ENCODE measurements at regions not wholly inside any gene's neighbourhood (a gene's known extent, or its start where the extent isn't known, plus 50 kb on each side); places are given as distances from the start of the nearest gene placed in this dataset.

- Histone ChIP-seq H4K20me1 (ENCODE audit: insufficient read depth, low read length) (no peaks in the 10 kb centered on the region), H2BK20ac (ENCODE audit: low read depth, low read length) (no peak overlapping the region), H3K4me3 (ENCODE audit: insufficient read depth, low read depth, low read length) (no peak overlapping the region), H2BK15ac (ENCODE audit: low read depth, low read length) (no peak overlapping the region), H3K56ac (ENCODE audit: extremely low read depth, insufficient read depth, low read length) (no peak overlapping the region), H3K14ac (replicated peaks; ENCODE audit: low read depth, low read length) (no peak overlapping the region), H3K9ac (ENCODE audit: low read depth, low read length) (no peak overlapping the region), H3K9me3 (ENCODE audit: control insufficient read depth, insufficient read depth, low read length) (no peaks in the 10 kb centered on the region), H2BK120ac (ENCODE audit: low read depth, low read length) (no peak overlapping the region), H3K4me1 (ENCODE audit: control insufficient read depth, insufficient read depth, low read length) (no peaks in the 10 kb centered on the region; the same call in 1 of the 2 replicates), H3K36me3 (ENCODE audit: control insufficient read depth, insufficient read depth, low read length) (no peaks in the 10 kb centered on the region), H3K4me2 (ENCODE audit: low read depth, low read length) (no peak overlapping the region), H2AK5ac (ENCODE audit: low read depth, low read length) (no peak overlapping the region), H2BK5ac (ENCODE audit: low read depth, low read length, poor library complexity, severe bottlenecking) (no peak overlapping the region), H2AFZ (replicated peaks; ENCODE audit: low read length, poor library complexity) (no peak overlapping the region), H3K27me3 (ENCODE audit: control insufficient read depth, insufficient read depth, low read length) (no peaks in the 10 kb centered on the region), H2AK9ac (replicated peaks; ENCODE audit: low read depth, low read length, poor library complexity) (no peak overlapping the region), H3K4ac (ENCODE audit: low read depth, low read length) (no peak overlapping the region), H4K91ac (ENCODE audit: insufficient read depth, low read depth, low read length) (no peak overlapping the region), H3K18ac (ENCODE audit: low read depth, low read length) (no peak overlapping the region), H4K8ac (ENCODE audit: low read depth in 2 of 2, low read length in 2 of 2) (no peak overlapping the region), H3K9me1 (ENCODE audit: insufficient read depth, low read length) (peaks cover 4% of the 10 kb centered on the region), H3K23ac (ENCODE audit: low read depth, low read length) (no peak overlapping the region), H3K27ac (ENCODE audit: insufficient read depth, low read length) (no peak overlapping the region), H3K79me1 (ENCODE audit: low read depth in 1 of 2, low read length in 2 of 2) (no peaks in the 10 kb centered on the region), H4K5ac (ENCODE audit: low read depth, low read length) (no peak overlapping the region)
- ChIA-PET CTCF (no interaction called here), POLR2A (ENCODE audit: unreplicated experiment) (no interaction called here)
- DNase-seq (no peak), ATAC-seq (ENCODE audit: low read depth) (no peak)
- dilution Hi-C loops (cut with HindIII; ENCODE audit: low sequenced_read_pairs, unreplicated experiment), result no loop called here
- intact Hi-C loops (cut with micrococcal nuclease), result no loop called here
- no TSS peak for BruUV-seq (replicated peaks)
- WGBS, 2 experiments (ENCODE audit: extremely low coverage in 2 of 2, insufficient read length in 1 of 2), result no CpG with 5 or more reads among the region's 2 CpGs
- in situ Hi-C loops (cut with MboI; ENCODE audit: low sequenced_read_pairs), result no loop called here
- no peak for TF ChIP-seq MAFK (IDR thresholded peaks at IDR 0.05; ENCODE audit: low read depth, low read length)
- TF ChIP-seq POLR2A (IDR thresholded peaks at IDR 0.05; ENCODE audit: low read depth, low read length), result no peak
- no peak for TF ChIP-seq MAZ (IDR thresholded peaks at IDR 0.05; ENCODE audit: borderline replicate concordance, low read depth, low read length)
- TF ChIP-seq SMC3 (IDR thresholded peaks at IDR 0.05; ENCODE audit: low read depth, low read length), result no peak
- TF ChIP-seq CHD1 (IDR thresholded peaks at IDR 0.05; ENCODE audit: low read depth, low read length), result no peak
- TF ChIP-seq USF2 (IDR thresholded peaks at IDR 0.05; ENCODE audit: low read depth, low read length), result no peak
- no peak for TF ChIP-seq MXI1 (IDR thresholded peaks at IDR 0.05; ENCODE audit: borderline replicate concordance, low read depth, low read length)
- TF ChIP-seq RFX5 (IDR thresholded peaks at IDR 0.05; ENCODE audit: low read depth, low read length), result no peak
- TF ChIP-seq RAD21 (IDR thresholded peaks at IDR 0.05; ENCODE audit: low read length), result no peak
- no peak for TF ChIP-seq FOS (IDR thresholded peaks at IDR 0.05; ENCODE audit: low read depth, low read length)
- no peak for TF ChIP-seq CEBPB (IDR thresholded peaks at IDR 0.05; ENCODE audit: low read depth, low read length)
- TF ChIP-seq RCOR1 (IDR thresholded peaks at IDR 0.05; ENCODE audit: insufficient replicate concordance, low read length), result no peak
- no peak for TF ChIP-seq ELK1 (IDR thresholded peaks at IDR 0.05; ENCODE audit: borderline replicate concordance, low read depth, low read length)
- no peak for TF ChIP-seq BHLHE40 (IDR thresholded peaks at IDR 0.05; ENCODE audit: low read depth, low read length)
- TF ChIP-seq CTCF (conservative IDR thresholded peaks at IDR 0.05; ENCODE audit: low read depth, low read length), result no peak
- no peak for TF ChIP-seq NFE2L2 (IDR thresholded peaks at IDR 0.05; ENCODE audit: low read depth, low read length)
These were observed 51.5 kb upstream of the TMEM170B start for GRCh38 chr6:11486051-11486450.
